GM12892 (cell line): ENCODE measurements at regions not wholly inside any gene's neighbourhood (a gene's known extent, or its start where the extent isn't known, plus 50 kb on each side); places are given as distances from the start of the nearest gene placed in this dataset.

Experiments
- POLR2A ChIP-seq: IDR thresholded peaks from 2 replicates; pipeline ENCODE4 v1.6.1; 2011; ENCODE audit warnings: low read depth, low read length, control low read depth
- POLR2AphosphoS5 ChIP-seq: IDR thresholded peaks from 2 replicates; pipeline ENCODE4 v1.6.1; 2011; ENCODE audit warnings: low read depth, low read length, control low read depth
- TAF1 ChIP-seq: IDR thresholded peaks from 2 replicates; pipeline ENCODE4 v1.6.1; 2011; ENCODE audit warnings: low read depth, mild to moderate bottlenecking, control low read depth, low read length, borderline replicate concordance

- TF ChIP-seq POLR2AphosphoS5 (no peak), POLR2A (no peak), TAF1 (no peak)
Measured at GRCh38 chr14:94882401-94882800, 112.5 kb upstream of the GSC start.
